ENCODE measurements at regions not wholly inside any gene's neighbourhood (a gene's known extent, or its start where the extent isn't known, plus 50 kb on each side); places are given as distances from the start of the nearest gene placed in this dataset.

DNA sequence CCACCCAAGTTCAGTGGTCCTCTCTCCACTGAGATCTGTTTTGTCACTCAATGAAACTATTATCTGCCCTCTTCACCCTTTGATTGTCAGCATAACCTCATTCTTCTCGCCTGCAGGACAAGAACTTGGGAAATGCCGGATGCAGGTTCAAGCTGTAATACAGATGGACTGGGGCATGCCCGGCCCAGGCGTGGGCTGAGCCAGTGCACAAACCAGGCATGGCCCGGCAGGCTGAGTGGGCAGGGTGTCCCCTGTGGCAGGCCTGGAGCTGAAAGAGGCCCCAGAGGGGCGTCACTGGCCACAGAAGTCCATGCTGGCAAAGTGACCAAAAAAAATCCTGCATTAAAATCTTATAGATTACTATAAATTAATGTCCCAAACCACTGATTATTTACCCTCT lies 638.9 kb upstream of the EPHA6 start:
- TF ChIP-seq CTCF (IDR thresholded peaks at IDR 0.05) (no peak), POLR2A (IDR thresholded peaks at IDR 0.05) (no peak)
